HCT116 (cell line): ENCODE measurements at regions not wholly inside any gene's neighbourhood (a gene's known extent, or its start where the extent isn't known, plus 50 kb on each side); places are given as distances from the start of the nearest gene placed in this dataset.

Experiments used
- ATAC-seq: fragments of 200-7000 bp; cut with Tn5 transposase; 2 replicates; pipeline ENCODE4 v1.9.1; 2020; ENCODE audit warnings: mild to moderate bottlenecking, moderate library complexity
- BruUV-seq: library from RNA; stranded (reverse); fragments of 400-500 nt; replicated peaks from 2 replicates; lab custom pipeline; 2021; lab: Mats Ljungman, UMichigan
- CTCF ChIA-PET: fragments of 300-600 bp; sonication (Branson Sonifier 250); formaldehyde crosslinking; loops from one replicate; lab custom pipeline; 2021; ENCODE audit warnings: antibody characterized with exemption; lab: Charles Lee
- POLR2A ChIA-PET: fragments of 300-600, 350-600 bp; sonication (Branson Sonifier 250); formaldehyde crosslinking; loops from one replicate; lab custom pipeline; 2021; ENCODE audit warnings: antibody characterized with exemption; lab: Charles Lee
- RAD21 ChIA-PET, 2 experiments: fragments of 300-600 bp; sonication (Branson Sonifier 250); formaldehyde crosslinking; loops; one replicate each; lab custom pipeline; 2023; ENCODE audit warnings: low total read pairs in 2 of 2; ENCODE audit not compliant: uncharacterized antibody in 2 of 2, unreplicated experiment in 2 of 2, low non-redundant PET in 1 of 2; lab: Charles Lee
- DNase-seq: peaks from one replicate; pipeline ENCODE4 v3.0.0-alpha.2; 2010; ENCODE audit warnings: low read depth, low spot score
- H2AFZ ChIP-seq: fragments of 200-600 bp; shearing (Covaris generic), sonication (generic); 2 replicates; pipeline ENCODE4 v1.6.1; 2017; ENCODE audit warnings: low read depth, mixed run types, mixed read lengths, antibody characterized with exemption, low read length; ENCODE audit not compliant: poor library complexity, severe bottlenecking
- H3K27ac ChIP-seq: 2 replicates; pipeline ENCODE4 v1.5.1; 2012; ENCODE audit warnings: low read depth, low read length
- H3K27me3 ChIP-seq: fragments of 200-600 bp; sonication (generic); 2 replicates; pipeline ENCODE4 v1.6.1; 2016; ENCODE audit warnings: mixed run types, low read length, mixed read lengths; ENCODE audit not compliant: insufficient read depth
- H3K36me3 ChIP-seq, 2 experiments: fragments of 200-500 bp in 1 of 2; fragments of 200-600 bp in 1 of 2; sonication (Bioruptor generic) in 1 of 2; sonication (generic) in 1 of 2; 2 replicates each; pipeline versions ENCODE4 v1.5.1 to v1.6.1; 2014 to 2016; ENCODE audit warnings: low read length in 2 of 2, inconsistent platforms in 1 of 2, mixed read lengths in 1 of 2, mixed run types in 1 of 2; ENCODE audit not compliant: insufficient read depth in 2 of 2, control insufficient read depth in 1 of 2
- H3K4me1 ChIP-seq, 2 experiments: fragments of 200-600 bp in 1 of 2; sonication (generic) in 1 of 2; 2 replicates each; pipeline versions ENCODE4 v1.5.1 to v1.6.1; 2012 to 2017; ENCODE audit warnings: low read length in 2 of 2, inconsistent platforms in 1 of 2, mild to moderate bottlenecking in 1 of 2, mixed read lengths in 1 of 2, mixed run types in 1 of 2, moderate library complexity in 1 of 2; ENCODE audit not compliant: insufficient read depth in 2 of 2, control insufficient read depth in 1 of 2
- H3K4me2 ChIP-seq: fragments of 200-600 bp; sonication (generic); 2 replicates; pipeline ENCODE4 v1.6.1; 2017; ENCODE audit warnings: mixed run types, low read length, mixed read lengths
- H3K4me3 ChIP-seq, 2 experiments: fragments of 200-600 bp in 1 of 2; sonication (generic) in 1 of 2; replicated peaks in 1 of 2; 2 replicates each; pipeline ENCODE4 v1.5.1; 2011 to 2016; ENCODE audit warnings: low read length in 2 of 2, control low read depth in 1 of 2, low read depth in 1 of 2, mild to moderate bottlenecking in 1 of 2, mixed read lengths in 1 of 2, mixed run types in 1 of 2
- H3K79me2 ChIP-seq: fragments of 200-600 bp; sonication (generic); 2 replicates; pipeline ENCODE4 v1.6.1; 2017; ENCODE audit warnings: mild to moderate bottlenecking, mixed run types, low read length, moderate library complexity, mixed read lengths; ENCODE audit not compliant: insufficient read depth
- H3K9ac ChIP-seq: fragments of 200-600 bp; sonication (generic); 2 replicates; pipeline ENCODE4 v1.6.1; 2016; ENCODE audit warnings: low read length, mixed read lengths
- H3K9me2 ChIP-seq: fragments of 200-600 bp; sonication (generic), shearing (Covaris generic); 2 replicates; pipeline ENCODE4 v1.6.1; 2017; ENCODE audit warnings: mixed run types, mild to moderate bottlenecking, moderate library complexity; ENCODE audit not compliant: insufficient read depth
- H3K9me3 ChIP-seq, 2 experiments: fragments of 200-500 bp in 1 of 2; fragments of 200-600 bp in 1 of 2; sonication (Bioruptor generic) in 1 of 2; sonication (generic) in 1 of 2; 2 replicates each; pipeline ENCODE4 v1.6.1; 2014 to 2017; ENCODE audit warnings: low read length in 2 of 2, mixed read lengths in 2 of 2, inconsistent platforms in 1 of 2, low read depth in 1 of 2, mild to moderate bottlenecking in 1 of 2, mixed run types in 1 of 2, moderate library complexity in 1 of 2; ENCODE audit not compliant: control insufficient read depth in 1 of 2, insufficient read depth in 1 of 2
- H4K20me1 ChIP-seq: fragments of 200-600 bp; sonication (generic), shearing (Covaris generic); 2 replicates; pipeline ENCODE4 v1.6.1; 2017; ENCODE audit warnings: mixed run types, mild to moderate bottlenecking, moderate library complexity; ENCODE audit not compliant: insufficient read depth
- CEBPB ChIP-seq: IDR thresholded peaks from 2 replicates; pipeline ENCODE4 v1.6.1; 2012; ENCODE audit warnings: low read depth
- POLR2AphosphoS5 ChIP-seq: IDR thresholded peaks from 2 replicates; pipeline ENCODE4 v1.6.1; 2011; ENCODE audit warnings: mild to moderate bottlenecking, low read depth, low read length, moderate library complexity
- RAD21 ChIP-seq: IDR thresholded peaks from 2 replicates; pipeline ENCODE4 v1.6.1; 2012; ENCODE audit warnings: low read depth, mild to moderate bottlenecking
- SRF ChIP-seq: IDR thresholded peaks from 2 replicates; pipeline ENCODE4 v1.6.1; 2012; ENCODE audit warnings: low read depth
- ZFX ChIP-seq: fragments of 450-650 bp; IDR thresholded peaks from 2 replicates; pipeline ENCODE4 v1.6.1; 2017
- intact Hi-C: fragments of 100-400 bp; cut with micrococcal nuclease; formaldehyde crosslinking; loops from 2 replicates; pipeline ENCODE4 v1.10.0; 2022
- TF ChIP-seq, protein P1 (sequence below): IDR thresholded peaks from 2 replicates; pipeline ENCODE4 v1.6.1; 2012; ENCODE audit warnings: low read depth

DNA sequence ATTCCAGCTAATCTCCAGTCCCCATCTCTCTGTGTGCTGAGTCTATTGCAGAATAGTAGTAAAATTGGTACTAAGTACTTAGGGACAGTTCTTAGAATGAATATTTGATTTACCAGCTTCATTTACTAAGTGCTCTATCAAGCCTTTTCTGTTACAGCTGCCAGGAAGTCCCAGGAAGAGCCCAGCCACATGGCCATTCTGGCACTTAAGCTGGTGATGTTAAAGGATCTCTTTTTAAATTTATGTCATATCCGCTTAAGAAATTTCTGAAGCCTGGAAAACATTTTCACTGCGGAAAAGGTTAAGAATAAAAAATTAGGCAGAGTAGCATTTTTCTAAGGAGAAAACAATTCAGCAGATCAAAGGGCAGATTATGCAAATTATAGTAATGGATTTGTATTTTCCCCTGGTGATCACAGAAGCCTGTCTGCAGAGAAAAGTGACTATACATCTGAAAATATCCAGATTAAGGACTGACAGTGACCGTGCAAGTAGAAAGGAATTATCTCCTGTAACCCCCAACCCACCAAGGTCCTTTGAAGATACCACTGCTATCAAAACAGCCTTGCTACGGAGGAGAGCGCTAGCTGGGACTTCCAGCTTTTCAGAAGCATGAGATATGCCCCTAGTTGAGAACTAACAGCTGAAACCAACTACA is 260.8 kb downstream of the SH3BP4 start:
- DNase-seq = no peak
- Histone ChIP-seq H3K4me3 (no peak overlapping the region), H3K4me2 (no peak overlapping the region), H3K4me1 (no peaks in the 10 kb centered on the region), H3K9ac (no peak overlapping the region), H3K36me3 (no peaks in the 10 kb centered on the region), H4K20me1 (no peaks in the 10 kb centered on the region), H3K27me3 (no peaks in the 10 kb centered on the region), H3K9me2 (0 out of 2 replicates have a peak, but pooled peaks cover under 1% of the 10 kb centered on the region), H2AFZ (no peak overlapping the region), H3K79me2 (no peaks in the 10 kb centered on the region), H3K27ac (no peak overlapping the region), H3K9me3 (no peaks in the 10 kb centered on the region)
- ChIA-PET RAD21 (no interaction called here), CTCF (no interaction called here), POLR2A (no interaction called here)
- intact Hi-C loops = no loop called here
- BruUV-seq = no TSS peak
- TF ChIP-seq RAD21 (no peak), CEBPB (no peak), SRF (no peak), ZFX (no peak)
- TF ChIP-seq, protein P1, sequence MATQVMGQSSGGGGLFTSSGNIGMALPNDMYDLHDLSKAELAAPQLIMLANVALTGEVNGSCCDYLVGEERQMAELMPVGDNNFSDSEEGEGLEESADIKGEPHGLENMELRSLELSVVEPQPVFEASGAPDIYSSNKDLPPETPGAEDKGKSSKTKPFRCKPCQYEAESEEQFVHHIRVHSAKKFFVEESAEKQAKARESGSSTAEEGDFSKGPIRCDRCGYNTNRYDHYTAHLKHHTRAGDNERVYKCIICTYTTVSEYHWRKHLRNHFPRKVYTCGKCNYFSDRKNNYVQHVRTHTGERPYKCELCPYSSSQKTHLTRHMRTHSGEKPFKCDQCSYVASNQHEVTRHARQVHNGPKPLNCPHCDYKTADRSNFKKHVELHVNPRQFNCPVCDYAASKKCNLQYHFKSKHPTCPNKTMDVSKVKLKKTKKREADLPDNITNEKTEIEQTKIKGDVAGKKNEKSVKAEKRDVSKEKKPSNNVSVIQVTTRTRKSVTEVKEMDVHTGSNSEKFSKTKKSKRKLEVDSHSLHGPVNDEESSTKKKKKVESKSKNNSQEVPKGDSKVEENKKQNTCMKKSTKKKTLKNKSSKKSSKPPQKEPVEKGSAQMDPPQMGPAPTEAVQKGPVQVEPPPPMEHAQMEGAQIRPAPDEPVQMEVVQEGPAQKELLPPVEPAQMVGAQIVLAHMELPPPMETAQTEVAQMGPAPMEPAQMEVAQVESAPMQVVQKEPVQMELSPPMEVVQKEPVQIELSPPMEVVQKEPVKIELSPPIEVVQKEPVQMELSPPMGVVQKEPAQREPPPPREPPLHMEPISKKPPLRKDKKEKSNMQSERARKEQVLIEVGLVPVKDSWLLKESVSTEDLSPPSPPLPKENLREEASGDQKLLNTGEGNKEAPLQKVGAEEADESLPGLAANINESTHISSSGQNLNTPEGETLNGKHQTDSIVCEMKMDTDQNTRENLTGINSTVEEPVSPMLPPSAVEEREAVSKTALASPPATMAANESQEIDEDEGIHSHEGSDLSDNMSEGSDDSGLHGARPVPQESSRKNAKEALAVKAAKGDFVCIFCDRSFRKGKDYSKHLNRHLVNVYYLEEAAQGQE = no peak
- no peak for ATAC-seq

DNA sequence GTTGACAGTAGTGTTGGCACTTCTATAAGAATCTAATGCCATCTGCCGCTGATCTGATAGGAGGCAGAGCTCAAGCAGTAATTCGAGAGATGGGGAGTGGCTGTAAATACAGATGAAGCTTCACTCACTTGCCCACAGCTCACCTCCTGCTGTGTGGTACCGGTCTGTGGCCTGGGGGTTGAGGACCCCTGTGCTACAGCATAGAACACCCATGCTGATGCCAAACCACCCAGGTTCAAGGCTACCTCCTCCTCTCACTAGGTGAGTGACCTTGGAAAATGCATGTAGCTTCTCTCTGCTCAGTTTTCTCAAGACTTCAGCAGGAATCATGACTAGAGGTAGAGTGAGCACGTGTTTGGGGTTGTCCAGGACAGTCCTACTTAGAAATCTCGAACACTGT is 263.4 kb downstream of the SH3BP4 start:
- Histone ChIP-seq H3K27ac (no peak overlapping the region), H3K9me2 (0 out of 2 replicates have a peak, but pooled peaks cover 3% of the 10 kb centered on the region), H3K4me2 (no peak overlapping the region), H4K20me1 (no peaks in the 10 kb centered on the region), H3K9ac (no peak overlapping the region), H2AFZ (no peak overlapping the region), H3K36me3 (no peaks in the 10 kb centered on the region), H3K79me2 (no peaks in the 10 kb centered on the region), H3K27me3 (no peaks in the 10 kb centered on the region), H3K4me1 (no peaks in the 10 kb centered on the region), H3K4me3 (no peak overlapping the region)
- no peak for DNase-seq
- intact Hi-C loops = no loop called here
- no TSS peak for BruUV-seq
- no peak for ATAC-seq
- ChIA-PET CTCF (no interaction called here), RAD21 (no interaction called here), POLR2A (no interaction called here)
- no peak for TF ChIP-seq POLR2AphosphoS5
- TF ChIP-seq, all 23 proteins: peak for 0
- H3K9me3 ChIP-seq = no peaks in the 10 kb centered on the region
